Epidermal melanocyte (primary cell): ENCODE measurements at regions not wholly inside any gene's neighbourhood (a gene's known extent, or its start where the extent isn't known, plus 50 kb on each side); places are given as distances from the start of the nearest gene placed in this dataset.

Source experiments
- DNase-seq: peaks from one replicate; pipeline ENCODE4 v3.0.0; 2011; ENCODE audit warnings: low spot score; ENCODE audit not compliant: insufficient read length

- no peak for DNase-seq
Measured at GRCh38 chr17:27241346-27241946, 52.5 kb upstream of the WSB1 start.

GRCh38 chr17:27242951-27243350 is 51.0 kb upstream of the WSB1 start:
- no peak for DNase-seq

- no peak for DNase-seq
Measured at GRCh38 chr17:27244011-27244410, 49.9 kb upstream of the WSB1 start.
